NCI-H2227 (cell line): ENCODE measurements at regions not wholly inside any gene's neighbourhood (a gene's known extent, or its start where the extent isn't known, plus 50 kb on each side); places are given as distances from the start of the nearest gene placed in this dataset.
A peak's percentile ranks its signal among the peaks of the same experiment; 100 is the strongest.

Experiments
- DNase-seq: peaks from one replicate; lab custom pipeline; 2025; ENCODE audit not compliant: unreplicated experiment; lab: John Stamatoyannopoulos, UW

- DNase-seq = no peak
Measured at GRCh38 chr20:11195899-11196558, 522.2 kb upstream of the JAG1 start.

- no peak for DNase-seq
Measured at GRCh38 chr20:11197851-11198250, 524.1 kb upstream of the JAG1 start.

- no peak for DNase-seq
Measured at GRCh38 chr20:11200423-11200822, 526.6 kb upstream of the JAG1 start.

GRCh38 chr20:11204926-11205768 is 531.3 kb upstream of the JAG1 start:
- DNase-seq = peak; percentile 58

GRCh38 chr20:11205769-11206362 is 532.1 kb upstream of the JAG1 start:
- DNase-seq = no peak

- DNase-seq = no peak
Measured at GRCh38 chr20:11207749-11208502, 534.1 kb upstream of the JAG1 start.

- DNase-seq = no peak
Measured at GRCh38 chr20:11210611-11211010, 536.8 kb upstream of the JAG1 start.

- no peak for DNase-seq
Measured at GRCh38 chr20:11212272-11212671, 538.5 kb upstream of the JAG1 start.

- no peak for DNase-seq
Measured at GRCh38 chr20:11212902-11213301, 539.1 kb upstream of the JAG1 start.

- no peak for DNase-seq
Measured at GRCh38 chr20:11214256-11214840, 540.5 kb upstream of the JAG1 start.

GRCh38 chr20:11216451-11217314 is 542.9 kb upstream of the JAG1 start:
- DNase-seq = no peak

GRCh38 chr20:11217326-11218172 is 543.8 kb upstream of the JAG1 start:
- DNase-seq = no peak

- DNase-seq = no peak
Measured at GRCh38 chr20:11218173-11218680, 544.4 kb upstream of the JAG1 start.

GRCh38 chr20:11219192-11219591 is 545.4 kb upstream of the JAG1 start:
- DNase-seq = no peak

GRCh38 chr20:11221046-11221445 is 547.2 kb upstream of the JAG1 start:
- no peak for DNase-seq

GRCh38 chr20:11222243-11222642 is 548.4 kb upstream of the JAG1 start:
- DNase-seq = no peak

- DNase-seq = no peak
Measured at GRCh38 chr20:11227602-11228001, 553.8 kb upstream of the JAG1 start.

GRCh38 chr20:11229772-11230171 is 556.0 kb upstream of the JAG1 start:
- DNase-seq = no peak

- DNase-seq = no peak
Measured at GRCh38 chr20:11230999-11231398, 557.2 kb upstream of the JAG1 start.
